ENCODE measurements at regions not wholly inside any gene's neighbourhood (a gene's known extent, or its start where the extent isn't known, plus 50 kb on each side); places are given as distances from the start of the nearest gene placed in this dataset.

- H3K27ac ChIP-seq, result no peak overlapping the region
- TF ChIP-seq CTCF (conservative IDR thresholded peaks at IDR 0.05) (no peak), ZFX (IDR thresholded peaks at IDR 0.05) (no peak)
Measured at GRCh38 chr11:123357990-123358827, 71.9 kb upstream of the GRAMD1B start.

DNA sequence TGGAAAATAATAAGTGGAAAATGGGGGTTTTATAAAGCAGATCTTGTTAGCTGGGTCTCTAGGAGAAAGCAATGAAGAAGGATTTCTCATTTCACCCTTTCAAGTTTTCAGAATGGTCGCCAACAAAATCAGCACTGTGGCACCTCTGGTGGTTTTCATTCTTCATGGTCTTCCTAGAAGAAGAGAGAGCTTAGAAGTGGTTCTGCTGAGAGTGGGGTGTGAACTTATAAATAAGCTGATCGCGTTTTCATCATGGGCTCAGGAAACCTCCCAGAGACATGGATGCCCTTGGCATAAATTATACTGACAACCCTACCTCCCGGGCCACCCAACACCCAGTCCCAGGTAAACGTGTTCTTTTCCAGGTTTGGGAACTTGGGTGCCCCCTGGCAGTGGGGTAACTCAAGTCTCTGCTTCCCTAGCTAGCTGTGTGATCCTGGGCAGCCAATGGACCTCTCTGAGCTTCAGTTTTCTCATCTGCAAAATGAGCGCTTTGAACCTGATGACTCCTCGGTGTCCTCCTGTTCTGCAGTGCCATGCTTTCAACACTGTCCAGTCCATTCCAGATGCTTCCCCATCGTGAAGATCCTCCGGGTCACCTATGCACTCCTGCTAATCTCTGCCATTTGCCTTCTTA lies 72.6 kb upstream of the GRAMD1B start:
- TF ChIP-seq ZFX (IDR thresholded peaks at IDR 0.05) (no peak), CTCF (conservative IDR thresholded peaks at IDR 0.05) (0 out of 2 replicates have a peak, but pooled peaks have one; percentile 6)
- H3K27ac ChIP-seq, result no peak overlapping the region

GRCh38 chr11:123356539-123356938 lies 73.5 kb upstream of the GRAMD1B start:
- no peak overlapping the region for H3K27ac ChIP-seq
- TF ChIP-seq CTCF (conservative IDR thresholded peaks at IDR 0.05), result no peak
- TF ChIP-seq ZFX (IDR thresholded peaks at IDR 0.05), result no peak

DNA sequence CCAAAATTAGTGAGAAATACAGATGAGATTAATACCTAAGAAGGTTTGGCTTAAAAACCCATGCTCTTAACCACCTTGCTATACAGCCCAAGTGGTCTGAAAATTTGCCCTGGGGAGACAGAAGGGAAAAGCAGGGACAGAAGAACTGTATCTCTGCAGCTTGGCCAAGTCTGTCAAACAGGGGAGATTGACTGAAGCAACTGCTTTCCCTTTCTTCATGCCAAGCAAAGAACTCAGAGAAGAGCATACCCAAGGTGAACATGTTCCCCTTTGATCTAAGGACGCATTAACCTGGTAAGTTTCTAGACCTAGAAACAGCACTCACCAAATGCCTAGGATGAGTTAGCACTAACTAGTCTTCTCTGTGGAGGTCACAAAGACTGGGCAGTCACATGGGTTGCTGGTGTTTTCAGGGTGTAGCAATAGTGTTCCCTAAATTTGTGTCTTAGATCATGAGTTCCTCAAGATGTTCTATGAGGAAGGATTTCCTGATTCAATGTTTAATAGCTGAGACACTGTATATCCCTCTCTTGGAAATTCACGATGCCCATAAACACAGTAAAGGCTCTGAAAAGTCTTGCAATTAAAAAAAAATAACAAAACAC lies 75.6 kb upstream of the GRAMD1B start:
- TF ChIP-seq ZFX (IDR thresholded peaks at IDR 0.05) (no peak), CTCF (conservative IDR thresholded peaks at IDR 0.05) (no peak)

GRCh38 chr11:123351375-123351774 lies 78.7 kb upstream of the GRAMD1B start:
- TF ChIP-seq ZFX (IDR thresholded peaks at IDR 0.05) (no peak), CTCF (conservative IDR thresholded peaks at IDR 0.05) (no peak)

More for the DNA sequence above, 75.6 kb upstream of the GRAMD1B start:
- H3K27ac ChIP-seq, result no peak overlapping the region

DNA sequence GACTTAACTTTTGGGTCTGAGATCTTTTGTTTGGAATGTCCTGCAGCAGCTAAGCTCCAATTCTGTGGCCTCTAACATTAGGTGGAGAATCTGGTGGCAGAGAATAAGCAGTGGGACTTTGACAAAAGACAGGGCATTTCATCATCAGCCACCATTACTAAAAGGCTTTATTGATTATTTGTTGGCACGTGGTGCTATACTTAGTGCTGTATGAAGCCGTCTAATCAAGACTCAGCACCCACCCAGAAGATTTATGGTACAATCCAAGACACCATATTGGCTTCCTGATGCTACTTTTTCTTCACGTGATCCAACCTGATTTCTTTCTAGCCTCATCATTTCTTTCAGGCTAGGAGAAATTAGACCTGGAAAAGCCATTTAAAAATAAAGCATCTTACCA lies 80.7 kb upstream of the GRAMD1B start:
- H3K27ac ChIP-seq, result no peak overlapping the region

More at GRCh38 chr11:123351375-123351774, 78.7 kb upstream of the GRAMD1B start:
- H3K27ac ChIP-seq, result no peak overlapping the region

More for the DNA sequence above, 80.7 kb upstream of the GRAMD1B start:
- TF ChIP-seq CTCF (conservative IDR thresholded peaks at IDR 0.05) (no peak), ZFX (IDR thresholded peaks at IDR 0.05) (no peak)

Data from C4-2B (cell line).